ENCODE measurements at regions not wholly inside any gene's neighbourhood (a gene's known extent, or its start where the extent isn't known, plus 50 kb on each side); places are given as distances from the start of the nearest gene placed in this dataset.

DNA sequence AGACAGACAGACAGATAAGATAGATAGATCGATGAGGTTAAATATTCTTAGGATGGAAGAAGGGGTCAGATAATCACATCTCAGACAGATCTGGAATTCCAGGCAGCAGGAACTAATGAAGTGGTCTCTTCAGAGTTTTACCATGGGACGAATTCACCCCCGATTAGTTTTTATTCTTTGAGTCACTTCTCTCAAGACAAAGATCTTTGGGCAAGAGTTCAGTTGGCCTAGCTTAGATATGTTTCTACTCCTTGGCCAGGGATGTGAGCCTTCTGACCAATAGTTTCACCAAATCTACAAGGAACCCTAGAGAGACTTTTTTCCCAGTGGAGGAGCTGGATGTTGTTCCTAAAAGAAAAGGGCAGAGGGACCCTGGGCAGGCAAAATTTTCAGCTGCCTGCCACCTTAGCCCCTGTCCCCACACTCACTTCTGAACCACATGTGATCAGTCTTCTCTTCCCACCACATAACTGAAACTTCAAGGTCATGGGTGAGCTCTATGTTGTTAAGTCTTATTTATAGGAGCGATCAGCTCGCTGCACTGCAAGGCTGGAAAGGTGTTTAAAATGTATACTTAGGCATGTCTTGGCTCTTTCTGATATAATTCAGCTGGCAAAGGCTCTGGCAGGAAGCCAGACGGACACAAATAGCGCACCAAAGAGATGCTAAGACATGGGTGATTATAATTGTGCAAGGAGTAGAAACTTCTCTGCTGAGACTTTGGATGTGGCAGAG is 132.9 kb downstream of the PALM2AKAP2 start:
- no peak for DNase-seq (ENCODE audit: low read depth, low spot score)

DNA sequence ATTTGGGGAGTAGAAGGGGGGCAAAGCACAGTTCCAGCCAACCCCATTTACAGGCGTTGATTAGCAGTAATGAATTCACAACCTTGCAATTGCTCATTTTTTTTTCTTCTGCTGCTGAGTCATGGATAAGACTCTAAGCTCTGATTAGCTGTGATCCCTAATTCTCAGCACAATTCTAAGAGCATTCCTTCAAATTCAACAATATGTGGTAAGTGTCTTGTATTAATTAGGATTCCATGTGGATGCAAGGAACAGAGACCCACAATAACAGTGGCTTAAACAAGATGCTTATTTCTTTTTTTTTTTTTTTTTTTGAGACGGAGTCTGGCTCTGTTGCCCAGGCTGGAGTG is 133.4 kb downstream of the PALM2AKAP2 start:
- DNase-seq (ENCODE audit: low read depth, low spot score) = no peak

DNA sequence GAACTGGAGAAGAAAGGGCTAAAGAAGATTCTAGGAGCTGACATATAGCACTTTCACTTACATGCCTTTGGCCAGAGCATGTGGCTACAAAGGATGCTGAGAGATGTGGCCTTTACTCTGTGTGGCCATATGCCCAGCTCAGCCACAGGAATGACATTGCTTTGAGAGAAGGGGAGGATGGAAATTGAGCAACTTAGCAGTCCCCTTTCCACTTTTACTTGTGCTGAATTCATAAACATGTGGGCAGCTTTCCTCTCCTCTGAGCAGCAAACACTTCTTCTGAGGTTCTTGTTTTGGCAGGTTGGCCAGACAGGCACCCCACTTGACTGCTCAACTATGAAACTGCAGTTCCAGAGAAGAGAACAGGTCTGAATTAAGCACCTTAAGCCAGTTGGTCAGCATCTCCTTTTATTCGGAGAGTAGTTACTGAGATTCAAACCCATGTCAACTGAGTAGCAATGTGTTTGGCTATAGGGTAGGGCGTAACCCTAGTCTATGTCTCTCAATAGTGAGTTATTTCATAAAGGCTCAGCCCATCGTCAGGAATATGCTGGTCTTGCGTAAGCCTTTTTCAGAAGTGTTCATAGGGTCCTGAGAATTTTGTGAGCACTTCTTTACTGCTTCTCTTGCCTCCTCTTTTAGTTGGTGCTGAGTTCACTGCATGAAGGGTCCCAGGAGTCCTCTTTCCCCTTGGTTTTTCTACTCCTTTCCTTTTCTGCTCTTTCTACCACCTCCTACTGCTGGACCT is 134.5 kb downstream of the PALM2AKAP2 start:
- DNase-seq (ENCODE audit: low read depth, low spot score) = no peak

DNA sequence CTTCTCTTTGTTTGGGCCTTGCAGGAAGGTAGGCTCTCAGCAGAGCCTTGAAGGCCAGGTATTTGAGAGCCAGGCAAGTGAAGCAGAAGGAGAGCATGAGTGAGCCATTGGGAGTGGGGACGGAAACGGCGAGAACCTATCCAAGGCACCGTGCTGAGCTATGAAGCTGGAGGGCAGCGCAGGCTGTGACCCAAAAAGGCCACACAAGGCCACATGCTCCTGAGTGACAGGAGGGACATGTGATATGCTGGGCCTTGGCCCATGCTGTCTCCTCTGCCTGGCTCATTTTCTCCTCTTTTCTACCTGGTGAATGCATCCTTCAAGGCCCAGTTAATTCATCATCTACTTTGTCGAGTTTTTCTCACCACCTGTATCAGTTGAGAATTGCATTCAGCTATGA is 136.3 kb downstream of the PALM2AKAP2 start:
- no peak for DNase-seq (ENCODE audit: low read depth, low spot score)

DNA sequence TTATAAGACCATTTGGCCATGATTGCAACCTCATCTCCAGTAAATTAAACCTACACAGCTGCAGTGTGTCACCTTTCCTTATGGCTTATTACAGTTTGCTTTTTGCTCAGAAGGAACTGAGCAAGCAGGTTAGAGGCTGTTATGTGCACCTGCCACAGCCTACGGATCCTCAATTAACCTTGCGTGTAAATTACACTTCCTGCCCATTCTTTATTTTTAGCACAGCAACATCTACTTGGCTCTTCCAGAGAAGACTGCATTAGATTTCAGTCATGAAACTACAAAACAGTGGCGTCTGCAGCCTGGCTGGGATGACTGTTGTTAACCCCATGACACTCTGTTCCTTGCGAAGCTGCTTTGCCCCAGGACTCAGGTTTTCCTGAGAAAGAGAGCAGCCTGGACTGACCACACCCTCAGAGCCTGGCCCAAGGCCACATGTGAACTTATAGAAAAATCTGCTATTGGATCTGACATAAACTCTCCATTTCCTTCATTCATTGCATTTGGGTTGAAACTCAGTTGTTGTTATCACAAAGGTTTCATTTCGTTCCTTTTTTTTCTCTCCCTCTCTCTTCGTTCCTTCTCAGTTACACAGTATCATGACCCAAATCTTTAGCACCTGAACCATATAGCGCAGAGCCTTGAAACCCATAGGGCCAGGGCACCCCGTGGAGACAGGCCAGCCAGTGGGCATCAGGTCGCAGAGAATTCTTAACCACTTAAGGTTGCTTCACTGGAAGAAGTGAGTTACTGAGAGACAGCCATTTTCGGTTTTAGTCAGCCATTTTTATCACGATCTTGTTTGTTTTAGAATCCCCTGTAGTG is 138.6 kb downstream of the PALM2AKAP2 start:
- DNase-seq (ENCODE audit: low read depth, low spot score) = no peak

DNA sequence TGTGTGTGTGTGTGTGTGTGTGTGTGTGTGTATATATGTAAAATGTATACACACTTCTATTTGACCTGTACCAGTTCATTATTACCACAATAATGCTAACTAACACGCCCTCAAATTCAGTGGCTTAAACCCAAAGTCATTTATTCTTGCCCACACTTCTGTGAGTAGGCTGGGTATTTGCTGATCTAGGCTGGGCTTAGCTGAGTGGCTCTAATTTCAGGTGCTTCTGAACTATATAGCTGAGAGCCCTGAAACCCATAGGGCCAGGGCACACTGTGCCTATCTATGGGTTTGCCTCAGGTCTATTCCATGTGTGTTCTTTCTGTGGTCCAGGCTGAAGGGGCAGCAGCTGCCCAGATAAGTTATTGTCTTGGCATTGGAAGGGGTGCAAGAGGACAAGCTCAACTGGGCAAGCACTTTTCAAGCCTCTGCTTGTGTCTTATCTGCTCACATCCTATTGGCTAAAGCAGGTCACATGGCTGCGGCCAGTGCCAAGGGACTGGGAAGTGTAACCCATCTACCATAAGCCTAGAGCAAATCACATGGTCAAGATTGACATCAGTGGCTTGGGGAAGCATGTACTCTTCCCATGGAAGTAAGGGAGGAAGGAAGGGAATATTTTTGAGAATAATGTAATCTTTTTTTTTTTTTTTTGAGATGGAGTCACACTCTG is 139.9 kb downstream of the PALM2AKAP2 start:
- DNase-seq (ENCODE audit: low read depth, low spot score) = no peak

DNA sequence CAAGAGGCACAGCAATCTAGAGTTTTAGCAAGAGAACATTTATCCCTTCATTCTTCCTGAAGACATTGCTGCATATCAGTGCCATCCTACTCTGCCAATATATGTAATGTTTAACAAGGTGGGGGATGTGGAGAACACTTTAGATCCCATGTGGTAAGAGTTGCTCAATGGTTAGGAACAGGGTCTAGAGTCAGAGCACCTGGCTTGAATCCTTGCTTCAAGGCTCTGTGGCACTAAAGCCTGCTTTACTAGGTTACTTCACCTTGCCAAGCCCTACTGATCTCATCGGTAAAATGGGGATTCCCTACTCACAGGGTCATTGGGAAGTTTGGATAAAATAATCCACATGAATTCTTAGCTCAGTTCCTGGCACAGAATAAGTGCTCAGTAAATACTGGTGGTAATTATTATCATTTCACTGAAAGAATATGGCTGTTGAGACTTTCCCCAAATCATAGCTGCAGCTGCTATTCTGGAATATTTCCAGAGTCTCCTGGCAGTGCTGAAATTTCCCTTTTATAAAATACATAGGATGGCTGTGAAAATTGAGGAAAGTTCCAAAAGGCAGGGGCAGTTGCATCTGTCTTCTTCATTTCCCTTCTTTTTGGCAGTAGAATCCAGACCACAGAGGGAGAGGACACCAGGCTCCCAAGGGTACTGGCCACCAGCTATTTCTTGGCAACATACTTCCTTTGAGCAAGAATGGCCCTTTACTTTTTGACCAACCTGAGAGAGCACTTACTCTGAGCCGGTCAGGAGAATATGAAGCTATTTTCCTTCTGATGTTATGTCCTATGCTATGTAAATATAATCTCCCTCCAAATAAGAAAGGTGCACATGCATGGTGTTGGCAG is 142.8 kb downstream of the PALM2AKAP2 start:
- no peak for DNase-seq (ENCODE audit: low read depth, low spot score)

DNA sequence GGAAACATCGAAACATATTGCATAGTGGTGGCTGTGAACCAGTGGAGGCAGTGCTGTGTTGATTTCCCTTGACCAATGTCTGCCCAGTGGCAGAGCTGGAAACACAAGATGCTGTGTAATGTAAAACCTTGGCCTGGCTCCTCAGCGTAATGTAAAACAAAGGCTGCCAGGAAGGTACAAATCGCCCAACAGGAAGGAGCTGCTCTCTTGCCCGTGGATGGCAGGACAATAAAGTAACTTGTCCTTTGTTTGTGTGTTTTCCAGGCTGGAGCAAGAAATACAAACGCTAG is 143.4 kb downstream of the PALM2AKAP2 start:
- DNase-seq (ENCODE audit: low read depth, low spot score) = no peak

DNA sequence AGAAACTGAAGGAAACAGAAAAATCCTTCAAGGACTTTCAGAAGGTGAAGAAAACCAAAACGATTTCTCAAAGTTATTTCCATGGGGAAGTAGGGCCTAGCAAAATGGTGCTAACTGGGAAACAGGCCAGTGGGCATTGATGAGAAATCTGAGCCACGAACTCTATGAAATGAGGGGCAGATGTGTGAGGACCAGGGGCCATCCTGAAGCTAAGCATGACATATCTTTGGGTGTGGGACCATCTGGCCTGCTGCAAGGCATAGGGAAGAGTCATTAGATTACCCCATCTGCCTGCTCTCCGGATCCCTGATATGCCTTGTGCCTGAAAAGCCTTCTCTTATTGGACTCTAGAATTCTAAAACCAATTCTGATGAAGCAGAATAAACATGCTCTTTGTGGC is 143.8 kb downstream of the PALM2AKAP2 start:
- DNase-seq (ENCODE audit: low read depth, low spot score) = no peak

DNA sequence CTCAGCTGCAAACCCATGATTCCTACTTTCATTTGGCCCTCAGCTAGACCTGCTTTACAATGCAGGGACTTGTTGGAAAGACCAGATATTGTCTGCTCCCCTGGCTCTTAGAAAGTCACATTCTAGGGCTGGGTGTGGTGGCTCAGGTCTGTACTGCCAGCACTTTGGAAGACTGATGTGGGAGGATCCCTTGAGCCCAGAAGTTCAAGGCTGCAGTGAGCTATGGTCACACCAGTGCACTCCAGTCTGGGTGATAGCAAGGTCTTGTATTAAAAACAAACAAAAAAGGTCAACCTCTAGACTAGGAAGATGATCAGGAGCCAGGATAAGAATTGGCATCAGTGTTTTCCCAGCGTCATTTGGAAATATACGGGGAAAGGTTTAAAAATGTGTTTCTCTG is 145.8 kb downstream of the PALM2AKAP2 start:
- DNase-seq (ENCODE audit: low read depth, low spot score) = no peak

DNA sequence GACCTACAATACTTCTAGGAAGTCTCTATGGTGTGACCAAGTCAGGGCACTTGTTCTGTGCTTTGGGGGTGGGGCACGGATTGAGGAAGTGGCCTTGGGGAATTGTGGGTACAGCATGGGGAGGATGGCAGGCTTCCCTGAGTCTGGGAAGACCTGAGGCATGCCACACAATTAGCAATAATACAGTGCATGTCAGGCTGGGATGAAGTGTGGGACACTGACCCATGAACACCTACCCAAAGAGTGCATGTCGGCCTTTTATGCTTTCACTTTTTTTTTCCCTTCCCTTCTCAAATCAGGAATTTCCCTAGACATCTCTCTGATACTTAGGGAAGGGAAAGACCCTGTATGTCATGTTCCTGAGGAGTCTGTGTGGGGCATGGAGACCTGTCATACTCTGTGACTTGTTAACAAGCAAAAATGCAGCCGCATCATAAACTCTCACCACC is 146.4 kb downstream of the PALM2AKAP2 start:
- DNase-seq (ENCODE audit: low read depth, low spot score) = no peak

DNA sequence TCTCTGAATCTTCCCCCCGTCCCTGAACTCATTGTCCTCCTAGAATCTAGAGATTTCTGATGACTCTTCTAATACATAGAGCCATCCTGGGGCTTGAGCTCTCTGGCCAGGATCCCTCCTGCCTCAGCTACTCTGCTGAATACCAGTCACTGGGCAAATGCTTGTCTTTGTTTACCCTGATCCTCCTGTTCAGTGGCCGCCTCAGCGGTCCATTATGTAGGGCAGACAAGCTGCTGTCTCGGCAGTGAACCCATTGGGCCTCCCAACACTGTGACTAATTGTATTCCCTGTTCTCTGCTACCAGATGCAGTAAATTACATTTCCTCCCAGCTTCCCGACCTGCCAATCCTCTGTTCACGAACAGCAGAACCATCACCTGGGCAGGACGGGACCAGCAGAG is 151.6 kb downstream of the PALM2AKAP2 start:
- DNase-seq (ENCODE audit: low read depth, low spot score) = no peak

DNA sequence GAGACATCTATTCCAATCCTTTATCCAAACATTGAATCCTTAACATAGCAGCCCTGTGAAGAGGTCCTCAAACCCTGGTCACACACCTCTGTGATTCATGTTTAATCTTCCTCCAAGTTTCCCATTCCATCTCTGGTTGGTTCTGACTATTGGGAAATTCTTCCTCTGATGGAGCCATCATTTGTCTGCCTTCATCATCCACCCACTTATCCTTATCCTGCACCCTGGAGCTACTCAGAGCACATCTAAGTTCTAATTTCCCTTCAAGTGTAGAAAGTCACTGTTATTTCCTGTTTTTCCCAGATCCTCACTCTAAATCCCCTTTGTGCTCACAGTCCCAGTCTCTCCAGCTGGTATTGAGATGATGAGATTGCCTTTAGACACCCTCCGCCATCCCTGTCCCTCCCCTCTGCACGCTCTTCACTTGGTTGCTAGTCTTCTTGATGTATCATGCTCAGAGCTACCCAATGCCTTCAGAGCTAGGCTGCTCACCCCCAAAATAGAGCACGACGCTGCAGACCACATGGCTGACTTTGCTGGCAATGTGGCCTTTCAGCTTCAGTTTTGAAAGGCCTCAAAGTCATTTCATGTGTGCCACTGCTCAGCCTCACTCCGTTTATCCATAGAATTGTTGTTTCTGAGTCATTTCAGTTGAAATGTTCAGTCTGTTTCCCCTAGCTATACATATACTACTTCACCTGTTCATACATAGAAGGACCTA is 154.3 kb downstream of the PALM2AKAP2 start:
- DNase-seq (ENCODE audit: low read depth, low spot score) = no peak

DNA sequence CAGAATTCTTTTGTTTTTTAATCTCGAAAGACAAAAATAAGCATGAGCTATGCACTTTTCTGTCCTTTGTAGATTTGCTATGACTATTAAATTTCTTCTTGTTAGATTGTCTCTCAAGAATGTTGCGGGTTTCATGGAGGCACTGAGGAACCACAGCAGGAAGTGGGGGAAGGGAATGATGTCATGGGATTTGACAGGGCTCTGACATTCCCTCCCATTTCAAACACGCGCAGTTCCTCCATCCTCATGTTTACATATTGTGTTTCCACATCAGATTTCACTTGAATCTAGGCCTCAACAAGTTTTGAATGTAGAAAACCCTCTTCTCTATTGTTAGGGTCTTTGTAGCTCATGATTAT is 154.8 kb downstream of the PALM2AKAP2 start:
- no peak for DNase-seq (ENCODE audit: low read depth, low spot score)

DNA sequence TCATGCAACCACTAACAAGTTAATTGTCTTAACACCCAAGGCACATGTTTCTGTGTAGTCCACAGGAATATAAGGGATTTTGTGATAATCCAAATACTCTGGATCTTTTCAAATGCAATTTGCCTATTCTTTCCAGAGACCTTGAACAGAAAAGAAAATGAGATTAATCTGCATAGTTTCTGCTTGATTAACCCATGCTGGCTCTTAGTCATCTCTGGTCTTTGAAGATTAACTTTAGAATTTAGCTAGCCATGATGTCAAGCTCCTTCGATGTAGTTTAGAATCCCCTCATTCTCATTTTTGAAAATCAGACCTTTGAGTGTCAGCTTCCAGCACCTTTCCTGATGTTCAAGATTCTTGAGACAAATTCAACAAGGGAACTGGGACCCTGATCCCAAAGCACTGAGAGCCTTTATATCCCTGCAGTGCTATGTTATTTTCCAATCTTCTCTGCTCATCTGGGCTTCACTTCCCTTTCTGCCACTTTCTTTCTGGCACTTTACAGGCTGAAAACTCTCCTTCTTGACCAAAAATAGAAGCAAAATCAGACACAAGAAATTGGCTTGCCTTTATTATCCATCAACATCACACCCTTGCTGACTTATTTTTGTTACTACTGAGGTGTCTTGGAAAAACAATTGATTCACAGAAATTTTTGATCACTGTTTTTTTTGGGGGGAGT is 155.5 kb downstream of the PALM2AKAP2 start:
- DNase-seq (ENCODE audit: low read depth, low spot score) = no peak

DNA sequence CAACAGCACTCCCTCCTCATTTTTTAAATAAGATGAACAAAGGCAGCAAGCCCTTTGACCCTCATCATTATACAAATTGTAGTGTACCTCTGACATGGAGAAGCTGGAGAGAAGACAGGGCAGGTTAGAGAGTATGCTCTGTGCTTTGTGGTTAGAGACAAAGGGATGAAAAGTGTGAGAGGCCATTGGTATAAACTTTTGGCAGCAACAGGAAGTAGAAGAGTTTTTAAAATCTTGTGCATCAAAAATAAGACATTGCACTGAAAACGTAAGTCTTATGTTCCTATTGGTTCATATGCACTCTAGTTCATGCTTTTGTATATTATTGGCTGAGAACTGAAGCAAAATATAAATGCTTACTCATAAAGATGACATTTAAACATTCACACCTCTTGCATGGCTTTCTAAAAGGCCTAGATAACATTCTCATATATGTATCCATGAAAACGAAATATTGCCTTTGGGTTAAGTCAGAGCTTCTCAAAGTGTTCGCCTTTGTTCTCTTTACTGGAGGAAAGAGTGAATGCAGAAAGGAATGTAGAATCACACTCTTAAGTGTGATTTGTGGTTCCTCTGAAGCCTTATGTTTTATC is 158.0 kb downstream of the PALM2AKAP2 start:
- no peak for DNase-seq (ENCODE audit: low read depth, low spot score)

DNA sequence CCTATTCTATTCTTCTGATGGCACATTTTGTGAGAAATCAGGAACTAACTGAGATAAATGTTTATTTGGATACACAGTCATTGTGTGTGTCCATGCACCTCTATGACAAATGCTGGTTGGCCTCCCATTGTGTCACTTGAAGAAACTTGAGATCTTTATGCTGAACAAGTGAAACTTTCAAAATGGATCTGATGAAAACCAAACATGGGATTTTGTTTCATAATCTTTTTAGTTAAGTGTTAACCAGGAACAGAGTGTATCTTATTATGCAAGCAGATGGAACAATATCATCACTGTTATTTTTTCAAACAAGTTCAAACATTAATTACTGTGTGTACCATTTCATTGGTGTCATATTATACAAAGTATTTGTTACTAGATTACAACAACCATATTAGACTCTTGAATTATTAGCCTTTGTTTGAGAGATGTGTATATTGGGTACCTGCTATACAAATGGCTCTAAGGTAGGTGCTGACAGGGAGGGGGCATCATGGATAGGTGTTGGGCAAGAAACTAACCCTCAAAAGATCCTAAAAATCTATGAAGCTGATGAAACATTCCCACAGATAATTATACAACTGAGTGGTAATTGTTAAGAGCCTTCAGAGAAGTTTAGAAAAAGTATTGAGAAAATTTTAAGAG is 159.8 kb downstream of the PALM2AKAP2 start:
- no peak for DNase-seq (ENCODE audit: low read depth, low spot score)

DNA sequence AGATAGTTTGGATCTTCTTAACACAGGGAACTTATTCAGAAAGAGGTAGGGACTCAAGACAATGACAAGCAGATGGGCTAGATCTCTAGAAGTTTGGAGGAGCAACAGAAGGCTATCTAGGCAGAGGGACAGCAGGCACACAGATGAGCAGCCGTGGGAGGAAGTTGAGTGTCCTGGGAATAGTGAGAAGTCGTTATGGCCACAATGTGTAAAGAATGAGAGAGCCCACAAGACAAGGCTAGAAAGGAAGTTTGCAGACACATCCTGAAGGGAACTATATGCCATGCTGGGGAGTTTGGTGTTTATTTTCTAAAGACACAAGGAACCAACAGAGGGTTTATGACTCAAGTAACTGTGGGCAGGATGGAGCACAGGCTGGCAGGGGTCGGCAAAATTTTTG is 160.6 kb downstream of the PALM2AKAP2 start:
- no peak for DNase-seq (ENCODE audit: low read depth, low spot score)

DNA sequence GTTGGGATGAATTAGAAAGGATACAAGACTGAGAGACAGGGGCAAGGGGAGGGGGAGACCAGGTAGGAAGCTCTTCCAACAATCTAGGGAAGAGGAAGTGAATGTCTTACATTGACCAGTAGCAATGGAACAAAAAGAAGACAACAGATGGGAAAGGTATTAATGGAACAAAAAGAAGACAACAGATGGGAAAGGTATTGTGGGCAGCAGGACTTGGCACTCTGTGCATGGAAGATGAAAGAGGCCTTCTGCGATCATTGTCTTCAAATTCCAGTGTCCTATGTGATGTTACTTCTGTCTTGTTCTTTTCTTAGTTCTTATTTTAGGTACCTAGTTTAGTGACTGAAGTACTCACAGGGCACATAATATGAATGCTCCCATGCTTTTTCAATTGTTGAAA is 161.8 kb downstream of the PALM2AKAP2 start:
- DNase-seq (ENCODE audit: low read depth, low spot score) = no peak
